ENCODE measurements at regions not wholly inside any gene's neighbourhood (a gene's known extent, or its start where the extent isn't known, plus 50 kb on each side); places are given as distances from the start of the nearest gene placed in this dataset.

DNA sequence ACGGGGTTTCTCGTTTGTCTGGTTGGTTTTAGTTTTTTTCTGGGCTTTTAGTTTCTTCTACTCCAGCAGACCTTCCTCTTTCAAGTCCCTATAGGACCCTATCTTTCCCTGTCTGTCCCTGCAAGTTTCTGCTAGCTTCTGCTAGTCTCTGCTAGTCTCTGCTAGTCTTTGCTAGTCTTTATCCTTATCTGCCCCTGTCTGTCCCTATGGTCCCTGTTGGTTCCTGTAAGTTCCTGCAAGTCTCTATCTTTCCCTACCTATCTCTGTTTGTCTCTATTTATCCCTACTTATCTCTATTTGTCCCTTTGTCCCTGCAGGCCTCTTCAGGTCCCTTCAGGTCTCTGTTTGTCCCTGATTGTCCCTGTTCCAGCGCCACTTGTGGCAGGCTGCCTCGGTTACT, 81.5 kb upstream of the PLEKHG7 start:
- TF ChIP-seq, protein P1, sequence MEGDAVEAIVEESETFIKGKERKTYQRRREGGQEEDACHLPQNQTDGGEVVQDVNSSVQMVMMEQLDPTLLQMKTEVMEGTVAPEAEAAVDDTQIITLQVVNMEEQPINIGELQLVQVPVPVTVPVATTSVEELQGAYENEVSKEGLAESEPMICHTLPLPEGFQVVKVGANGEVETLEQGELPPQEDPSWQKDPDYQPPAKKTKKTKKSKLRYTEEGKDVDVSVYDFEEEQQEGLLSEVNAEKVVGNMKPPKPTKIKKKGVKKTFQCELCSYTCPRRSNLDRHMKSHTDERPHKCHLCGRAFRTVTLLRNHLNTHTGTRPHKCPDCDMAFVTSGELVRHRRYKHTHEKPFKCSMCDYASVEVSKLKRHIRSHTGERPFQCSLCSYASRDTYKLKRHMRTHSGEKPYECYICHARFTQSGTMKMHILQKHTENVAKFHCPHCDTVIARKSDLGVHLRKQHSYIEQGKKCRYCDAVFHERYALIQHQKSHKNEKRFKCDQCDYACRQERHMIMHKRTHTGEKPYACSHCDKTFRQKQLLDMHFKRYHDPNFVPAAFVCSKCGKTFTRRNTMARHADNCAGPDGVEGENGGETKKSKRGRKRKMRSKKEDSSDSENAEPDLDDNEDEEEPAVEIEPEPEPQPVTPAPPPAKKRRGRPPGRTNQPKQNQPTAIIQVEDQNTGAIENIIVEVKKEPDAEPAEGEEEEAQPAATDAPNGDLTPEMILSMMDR (IDR thresholded peaks at IDR 0.05), result no peak
- no peak for TF ChIP-seq POLR2A (IDR thresholded peaks at IDR 0.05)

Measured in heart left ventricle (tissue), 13 donors.